Tibial artery (tissue), 4 donors: ENCODE measurements at regions not wholly inside any gene's neighbourhood (a gene's known extent, or its start where the extent isn't known, plus 50 kb on each side); places are given as distances from the start of the nearest gene placed in this dataset.
A peak's percentile ranks its signal among the peaks of the same experiment; 100 is the strongest.
"Not testable (repeated sequence)": the region's sequence is repeated elsewhere in the genome, so short reads cannot be mapped to it uniquely, and the experiment has no call there.

Experiments used
- DNase-seq, 2 donors: peaks; one replicate each; pipeline ENCODE4 v3.0.0-alpha.2; 2019
- H3K27ac ChIP-seq, 2 donors: fragments of 200-600 bp; sonication (generic) in 1 of 2; 1 replicate in 1 of 2; 2 replicates in 1 of 2; pipeline ENCODE4 v1.5.1; 2018 to 2019; ENCODE audit warnings: mild to moderate bottlenecking in 1 of 2
- H3K27me3 ChIP-seq, 2 donors: fragments of 200-600 bp; sonication (generic) in 1 of 2; one replicate each; pipeline versions ENCODE4 v1.5.1 to v1.6.0; 2016 to 2019
- H3K36me3 ChIP-seq, 3 donors: fragments of 200-600 bp; sonication (generic) in 2 of 3; one replicate each; pipeline ENCODE4 v1.5.1; 2016 to 2019; ENCODE audit warnings: mild to moderate bottlenecking in 2 of 3
- H3K4me1 ChIP-seq, 4 donors: fragments of 200-600 bp; sonication (generic) in 2 of 4; 1 replicate in 3 of 4; 2 replicates in 1 of 4; pipeline ENCODE4 v1.5.1; 2016 to 2019
- H3K4me3 ChIP-seq, 2 donors: fragments of 200-600 bp; sonication (generic) in 1 of 2; 1 replicate in 1 of 2; 2 replicates in 1 of 2; pipeline ENCODE4 v1.5.1; 2018 to 2019; ENCODE audit warnings: mild to moderate bottlenecking in 2 of 2
- H3K9me3 ChIP-seq, 3 donors: fragments of 200-600 bp; sonication (generic) in 1 of 3; one replicate each; pipeline ENCODE4 v1.5.1; 2016 to 2019
- CTCF ChIP-seq, 2 experiments: fragments of 200-600 bp in 1 of 2; fragments of 450-650 bp in 1 of 2; IDR thresholded peaks; one replicate each; pipeline ENCODE4 v1.5.1; 2017 to 2019; ENCODE audit warnings: antibody characterized with exemption in 2 of 2, mild to moderate bottlenecking in 1 of 2, moderate library complexity in 1 of 2
- intact Hi-C: fragments of 100-400 bp; cut with DNase I; formaldehyde crosslinking; loops from one replicate; pipeline ENCODE4 v1.15.0; 2023; ENCODE audit warnings: low total_unique reads

GRCh38 chr5:34464829-34465228, 191.3 kb upstream of the RAI14 start:
- Histone ChIP-seq H3K4me1 (peaks cover 0 to 5% (median 0%) of the 10 kb centered on the region in 4 donors), H3K27me3 (no peaks in the 10 kb centered on the region), H3K36me3 (no peaks in the 10 kb centered on the region), H3K9me3 (no peaks in the 10 kb centered on the region), H3K27ac (no peak overlapping the region), H3K4me3 (no peak overlapping the region)
- intact Hi-C loops, result no loop called here
- TF ChIP-seq CTCF (IDR thresholded peaks at IDR 0.05), result no peak
- DNase-seq, result no peak

GRCh38 chr5:34465301-34465700, 190.8 kb upstream of the RAI14 start:
- H3K27me3 ChIP-seq, intact Hi-C loops, H3K4me3 ChIP-seq, H3K4me1 ChIP-seq, H3K27ac ChIP-seq, H3K9me3 ChIP-seq, DNase-seq, H3K36me3 ChIP-seq: not testable (repeated sequence)
- TF ChIP-seq CTCF (IDR thresholded peaks at IDR 0.05), result peak in 1 of 2 experiments; percentile 35

- H3K27me3 ChIP-seq, H3K36me3 ChIP-seq, DNase-seq, H3K4me3 ChIP-seq, intact Hi-C loops, H3K4me1 ChIP-seq, H3K9me3 ChIP-seq, H3K27ac ChIP-seq: not testable (repeated sequence)
Measured at GRCh38 chr5:34466519-34467388, 189.4 kb upstream of the RAI14 start.

GRCh38 chr5:34467436-34467835, 188.7 kb upstream of the RAI14 start:
- no peak for TF ChIP-seq CTCF (IDR thresholded peaks at IDR 0.05)
- Histone ChIP-seq H3K9me3 (no peaks in the 10 kb centered on the region), H3K27ac (no peak overlapping the region), H3K27me3 (no peaks in the 10 kb centered on the region), H3K36me3 (no peaks in the 10 kb centered on the region), H3K4me1 (no peaks in the 10 kb centered on the region), H3K4me3 (no peak overlapping the region)
- intact Hi-C loops, result no loop called here
- DNase-seq, result no peak

- H3K36me3 ChIP-seq, H3K4me1 ChIP-seq, H3K27ac ChIP-seq, H3K4me3 ChIP-seq, H3K27me3 ChIP-seq, DNase-seq, H3K9me3 ChIP-seq, intact Hi-C loops: not testable (repeated sequence)
Measured at GRCh38 chr5:34467984-34468383, 188.1 kb upstream of the RAI14 start.

- Histone ChIP-seq H3K36me3 (no peaks in the 10 kb centered on the region), H3K9me3 (no peaks in the 10 kb centered on the region), H3K4me1 (peaks cover 0 to 4% (median 1%) of the 10 kb centered on the region in 4 donors), H3K4me3 (no peak overlapping the region), H3K27ac (no peak overlapping the region), H3K27me3 (no peaks in the 10 kb centered on the region)
- intact Hi-C loops, result no loop called here
- DNase-seq, result no peak
- TF ChIP-seq CTCF (IDR thresholded peaks at IDR 0.05), result no peak
Measured at GRCh38 chr5:34469971-34470370, 186.2 kb upstream of the RAI14 start.
